WTC11 (cell line): ENCODE measurements at regions not wholly inside any gene's neighbourhood (a gene's known extent, or its start where the extent isn't known, plus 50 kb on each side); places are given as distances from the start of the nearest gene placed in this dataset.

Experiments used
- ATAC-seq: fragments of 200-7000 bp; cut with Tn5 transposase; 2 replicates; pipeline ENCODE4 v1.10.0; 2021; ENCODE audit warnings: mild to moderate bottlenecking, moderate library complexity
- CTCF ChIA-PET: fragments of 300-600 bp; sonication (Branson Sonifier 250); formaldehyde crosslinking; loops from one replicate; lab custom pipeline; 2021; ENCODE audit warnings: antibody characterized with exemption; lab: Charles Lee
- POLR2A ChIA-PET: fragments of 350-600 bp; sonication (Branson Sonifier 250); formaldehyde crosslinking; loops from one replicate; lab custom pipeline; 2021; ENCODE audit warnings: antibody characterized with exemption; lab: Charles Lee
- DNase-seq: peaks from one replicate; pipeline ENCODE4 v3.0.0; 2021; ENCODE audit warnings: low spot score
- H3K27ac Mint-ChIP-seq: 2 replicates; pipeline ENCODE4 v1.8.0; 2021; ENCODE audit warnings: mixed read lengths
- H3K27me3 Mint-ChIP-seq: 2 replicates; pipeline ENCODE4 v1.8.0; 2021; ENCODE audit warnings: low read depth, mild to moderate bottlenecking, moderate library complexity, mixed read lengths
- H3K36me3 Mint-ChIP-seq: 2 replicates; pipeline ENCODE4 v1.8.0; 2021; ENCODE audit warnings: mixed read lengths
- H3K4me1 Mint-ChIP-seq: 2 replicates; pipeline ENCODE4 v1.8.0; 2022; ENCODE audit warnings: mixed read lengths
- H3K4me3 Mint-ChIP-seq: 2 replicates; pipeline ENCODE4 v1.8.0; 2021; ENCODE audit warnings: mild to moderate bottlenecking, moderate library complexity, mixed read lengths
- H3K9me3 Mint-ChIP-seq: 2 replicates; pipeline ENCODE4 v1.8.0; 2021; ENCODE audit warnings: mixed read lengths
- ATF1 ChIP-seq: sonication (generic); formaldehyde crosslinking; IDR thresholded peaks from 2 replicates; pipeline ENCODE4 v1.8.1; 2023; ENCODE audit warnings: mild to moderate bottlenecking, moderate library complexity, missing genetic modification reagents
- CREM ChIP-seq: sonication (generic); formaldehyde crosslinking; IDR thresholded peaks from 2 replicates; pipeline ENCODE4 v1.8.1; 2022; ENCODE audit warnings: mild to moderate bottlenecking, missing genetic modification reagents, moderate library complexity
- ELF4 ChIP-seq: sonication (generic); formaldehyde crosslinking; IDR thresholded peaks from 2 replicates; pipeline ENCODE4 v1.8.1; 2022; ENCODE audit warnings: low read depth, mild to moderate bottlenecking, moderate library complexity, missing genetic modification reagents
- ESRRA ChIP-seq: sonication (generic); formaldehyde crosslinking; IDR thresholded peaks from 2 replicates; pipeline ENCODE4 v1.8.1; 2022; ENCODE audit warnings: mild to moderate bottlenecking, missing genetic modification reagents, borderline replicate concordance
- FOXJ3 ChIP-seq: sonication (generic); formaldehyde crosslinking; IDR thresholded peaks from 2 replicates; pipeline ENCODE4 v1.9.0; 2021; ENCODE audit warnings: missing genetic modification reagents, mild to moderate bottlenecking, borderline replicate concordance
- NFE2L1 ChIP-seq: sonication (generic); formaldehyde crosslinking; IDR thresholded peaks from 2 replicates; pipeline ENCODE4 v1.8.1; 2023; ENCODE audit warnings: missing genetic modification reagents
- NFYB ChIP-seq: sonication (generic); formaldehyde crosslinking; conservative IDR thresholded peaks from 2 replicates; pipeline ENCODE4 v1.8.0; 2022; ENCODE audit warnings: low read depth, missing genetic modification reagents
- SOX15 ChIP-seq: fragments of 250-450 bp; sonication (Bioruptor Pico); IDR thresholded peaks from 2 replicates; pipeline ENCODE4 v1.9.0; 2021; ENCODE audit warnings: mild to moderate bottlenecking
- ZBTB21 ChIP-seq: sonication (generic); formaldehyde crosslinking; IDR thresholded peaks from 2 replicates; pipeline ENCODE4 v1.8.1; 2023; ENCODE audit warnings: mild to moderate bottlenecking, missing genetic modification reagents, borderline replicate concordance
- ZNF138 ChIP-seq: sonication (generic); formaldehyde crosslinking; conservative IDR thresholded peaks from 2 replicates; pipeline ENCODE4 v1.8.1; 2022; ENCODE audit warnings: mild to moderate bottlenecking, moderate library complexity, missing genetic modification reagents
- ZNF317 ChIP-seq: sonication (generic); formaldehyde crosslinking; IDR thresholded peaks from 2 replicates; pipeline ENCODE4 v1.8.1; 2023; ENCODE audit warnings: low read depth, mild to moderate bottlenecking, moderate library complexity, missing genetic modification reagents, borderline replicate concordance
- ZNF396 ChIP-seq: fragments of 250-450 bp; sonication (Bioruptor Pico); IDR thresholded peaks from 2 replicates; pipeline ENCODE4 v1.8.0; 2021; ENCODE audit warnings: mild to moderate bottlenecking, moderate library complexity, borderline replicate concordance
- ZNF423 ChIP-seq: fragments of 250-450 bp; sonication (Bioruptor Pico); IDR thresholded peaks from 2 replicates; pipeline ENCODE4 v2.1.2; 2022; ENCODE audit warnings: mild to moderate bottlenecking, moderate library complexity
- TF ChIP-seq, protein P1 (sequence below): sonication (generic); formaldehyde crosslinking; IDR thresholded peaks from 2 replicates; pipeline ENCODE4 v1.8.0; 2022; ENCODE audit warnings: missing genetic modification reagents
- TF ChIP-seq, protein P2 (sequence below): fragments of 250-450 bp; sonication (Bioruptor Pico); IDR thresholded peaks from 2 replicates; pipeline ENCODE4 v1.9.0; 2021; ENCODE audit warnings: moderate library complexity, mild to moderate bottlenecking, inconsistent platforms, borderline replicate concordance
- TF ChIP-seq, protein P3 (sequence below): sonication (generic); formaldehyde crosslinking; IDR thresholded peaks from 2 replicates; pipeline ENCODE4 v1.8.1; 2023; ENCODE audit warnings: mild to moderate bottlenecking, missing genetic modification reagents, borderline replicate concordance
- TF ChIP-seq, protein P4 (sequence below): fragments of 250-450 bp; sonication (Bioruptor Pico); IDR thresholded peaks from 2 replicates; pipeline ENCODE4 v1.9.0; 2021; ENCODE audit warnings: mild to moderate bottlenecking
- TF ChIP-seq, protein P5 (sequence below): sonication (generic); formaldehyde crosslinking; IDR thresholded peaks from 2 replicates; pipeline ENCODE4 v1.8.0; 2023; ENCODE audit warnings: mild to moderate bottlenecking, missing genetic modification reagents
- TF ChIP-seq, protein P6 (sequence below): sonication (generic); formaldehyde crosslinking; IDR thresholded peaks from 2 replicates; pipeline ENCODE4 v1.8.1; 2023; ENCODE audit warnings: mild to moderate bottlenecking, missing genetic modification reagents

DNA sequence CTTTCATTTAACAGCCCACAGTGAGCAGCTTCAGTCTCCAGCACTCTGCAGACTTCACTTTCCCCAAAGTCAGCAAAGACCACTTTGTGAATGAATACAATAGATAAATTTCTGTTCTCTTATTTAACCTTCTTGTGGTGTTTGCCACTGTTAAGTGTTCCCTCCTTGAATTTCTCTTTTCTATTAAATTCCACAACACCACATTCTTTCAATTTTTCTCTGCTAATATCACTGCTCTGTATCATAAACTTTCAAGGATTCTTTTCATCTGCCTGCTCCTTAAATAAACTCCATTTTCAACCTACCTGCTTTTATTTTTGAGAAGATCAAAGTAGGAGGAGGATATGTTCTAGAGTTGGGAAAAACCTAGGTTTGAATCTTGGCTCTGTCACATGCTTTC is 739.5 kb upstream of the GRAMD2B start:
- no peaks in the 10 kb centered on the region; the same call in 1 of the 2 replicates for H3K27me3 Mint-ChIP-seq
- H3K27ac Mint-ChIP-seq = no peak overlapping the region
- no peak for ATAC-seq
- TF ChIP-seq, protein P1, sequence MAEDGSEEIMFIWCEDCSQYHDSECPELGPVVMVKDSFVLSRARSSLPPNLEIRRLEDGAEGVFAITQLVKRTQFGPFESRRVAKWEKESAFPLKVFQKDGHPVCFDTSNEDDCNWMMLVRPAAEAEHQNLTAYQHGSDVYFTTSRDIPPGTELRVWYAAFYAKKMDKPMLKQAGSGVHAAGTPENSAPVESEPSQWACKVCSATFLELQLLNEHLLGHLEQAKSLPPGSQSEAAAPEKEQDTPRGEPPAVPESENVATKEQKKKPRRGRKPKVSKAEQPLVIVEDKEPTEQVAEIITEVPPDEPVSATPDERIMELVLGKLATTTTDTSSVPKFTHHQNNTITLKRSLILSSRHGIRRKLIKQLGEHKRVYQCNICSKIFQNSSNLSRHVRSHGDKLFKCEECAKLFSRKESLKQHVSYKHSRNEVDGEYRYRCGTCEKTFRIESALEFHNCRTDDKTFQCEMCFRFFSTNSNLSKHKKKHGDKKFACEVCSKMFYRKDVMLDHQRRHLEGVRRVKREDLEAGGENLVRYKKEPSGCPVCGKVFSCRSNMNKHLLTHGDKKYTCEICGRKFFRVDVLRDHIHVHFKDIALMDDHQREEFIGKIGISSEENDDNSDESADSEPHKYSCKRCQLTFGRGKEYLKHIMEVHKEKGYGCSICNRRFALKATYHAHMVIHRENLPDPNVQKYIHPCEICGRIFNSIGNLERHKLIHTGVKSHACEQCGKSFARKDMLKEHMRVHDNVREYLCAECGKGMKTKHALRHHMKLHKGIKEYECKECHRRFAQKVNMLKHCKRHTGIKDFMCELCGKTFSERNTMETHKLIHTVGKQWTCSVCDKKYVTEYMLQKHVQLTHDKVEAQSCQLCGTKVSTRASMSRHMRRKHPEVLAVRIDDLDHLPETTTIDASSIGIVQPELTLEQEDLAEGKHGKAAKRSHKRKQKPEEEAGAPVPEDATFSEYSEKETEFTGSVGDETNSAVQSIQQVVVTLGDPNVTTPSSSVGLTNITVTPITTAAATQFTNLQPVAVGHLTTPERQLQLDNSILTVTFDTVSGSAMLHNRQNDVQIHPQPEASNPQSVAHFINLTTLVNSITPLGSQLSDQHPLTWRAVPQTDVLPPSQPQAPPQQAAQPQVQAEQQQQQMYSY = no peak
- TF ChIP-seq, protein P2, sequence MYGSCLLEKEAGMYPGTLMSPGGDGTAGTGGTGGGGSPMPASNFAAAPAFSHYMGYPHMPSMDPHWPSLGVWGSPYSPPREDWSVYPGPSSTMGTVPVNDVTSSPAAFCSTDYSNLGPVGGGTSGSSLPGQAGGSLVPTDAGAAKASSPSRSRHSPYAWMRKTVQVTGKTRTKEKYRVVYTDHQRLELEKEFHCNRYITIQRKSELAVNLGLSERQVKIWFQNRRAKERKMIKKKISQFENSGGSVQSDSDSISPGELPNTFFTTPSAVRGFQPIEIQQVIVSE (CRISPR knock-in tag) = no peak
- no peak for TF ChIP-seq ZNF396 (CRISPR knock-in tag)
- TF ChIP-seq NFE2L1 (CRISPR knock-in tag) = no peak
- TF ChIP-seq ATF1 = no peak
- TF ChIP-seq SOX15 (CRISPR knock-in tag) = no peak
- TF ChIP-seq, all 79 proteins: peak for 0
- H3K4me1 Mint-ChIP-seq = peaks cover 10% of the 10 kb centered on the region
- H3K4me3 Mint-ChIP-seq = no peak overlapping the region
- peaks cover 12% of the 10 kb centered on the region for H3K9me3 Mint-ChIP-seq
- peaks cover 5% of the 10 kb centered on the region for H3K36me3 Mint-ChIP-seq
- no peak for DNase-seq
- ChIA-PET CTCF (no interaction called here), POLR2A (no interaction called here)

DNA sequence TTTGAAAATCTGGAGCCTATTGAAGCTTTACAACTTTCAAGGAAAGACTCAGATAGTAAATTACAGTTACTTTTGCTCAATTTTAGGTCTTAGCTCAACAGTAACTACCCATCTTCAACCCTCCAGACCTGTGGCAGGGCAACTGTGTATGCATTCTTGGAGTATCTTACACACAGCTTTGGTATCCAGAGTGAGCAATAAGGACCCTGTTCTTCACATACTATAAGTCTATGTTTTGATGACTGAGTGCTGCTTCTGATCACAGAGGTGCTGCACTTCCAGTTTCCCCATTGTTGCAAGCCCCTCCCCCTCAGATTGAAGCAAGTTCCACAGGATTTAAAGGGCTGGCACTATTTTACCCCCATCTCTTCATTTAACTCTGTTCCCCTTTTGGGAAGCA is 737.4 kb upstream of the GRAMD2B start:
- Mint-ChIP-seq H3K27ac (no peak overlapping the region), H3K36me3 (peaks cover 10% of the 10 kb centered on the region), H3K27me3 (no peaks in the 10 kb centered on the region; the same call in 1 of the 2 replicates), H3K4me1 (peaks cover 10% of the 10 kb centered on the region), H3K4me3 (no peak overlapping the region), H3K9me3 (peaks cover 25% of the 10 kb centered on the region)
- no peak for DNase-seq
- POLR2A ChIA-PET = no interaction called here
- ATAC-seq = no peak; the same call in 1 of the 2 replicates
- CTCF ChIA-PET = no interaction called here
- no peak for TF ChIP-seq CREM (CRISPR knock-in tag)
- TF ChIP-seq, protein P3, sequence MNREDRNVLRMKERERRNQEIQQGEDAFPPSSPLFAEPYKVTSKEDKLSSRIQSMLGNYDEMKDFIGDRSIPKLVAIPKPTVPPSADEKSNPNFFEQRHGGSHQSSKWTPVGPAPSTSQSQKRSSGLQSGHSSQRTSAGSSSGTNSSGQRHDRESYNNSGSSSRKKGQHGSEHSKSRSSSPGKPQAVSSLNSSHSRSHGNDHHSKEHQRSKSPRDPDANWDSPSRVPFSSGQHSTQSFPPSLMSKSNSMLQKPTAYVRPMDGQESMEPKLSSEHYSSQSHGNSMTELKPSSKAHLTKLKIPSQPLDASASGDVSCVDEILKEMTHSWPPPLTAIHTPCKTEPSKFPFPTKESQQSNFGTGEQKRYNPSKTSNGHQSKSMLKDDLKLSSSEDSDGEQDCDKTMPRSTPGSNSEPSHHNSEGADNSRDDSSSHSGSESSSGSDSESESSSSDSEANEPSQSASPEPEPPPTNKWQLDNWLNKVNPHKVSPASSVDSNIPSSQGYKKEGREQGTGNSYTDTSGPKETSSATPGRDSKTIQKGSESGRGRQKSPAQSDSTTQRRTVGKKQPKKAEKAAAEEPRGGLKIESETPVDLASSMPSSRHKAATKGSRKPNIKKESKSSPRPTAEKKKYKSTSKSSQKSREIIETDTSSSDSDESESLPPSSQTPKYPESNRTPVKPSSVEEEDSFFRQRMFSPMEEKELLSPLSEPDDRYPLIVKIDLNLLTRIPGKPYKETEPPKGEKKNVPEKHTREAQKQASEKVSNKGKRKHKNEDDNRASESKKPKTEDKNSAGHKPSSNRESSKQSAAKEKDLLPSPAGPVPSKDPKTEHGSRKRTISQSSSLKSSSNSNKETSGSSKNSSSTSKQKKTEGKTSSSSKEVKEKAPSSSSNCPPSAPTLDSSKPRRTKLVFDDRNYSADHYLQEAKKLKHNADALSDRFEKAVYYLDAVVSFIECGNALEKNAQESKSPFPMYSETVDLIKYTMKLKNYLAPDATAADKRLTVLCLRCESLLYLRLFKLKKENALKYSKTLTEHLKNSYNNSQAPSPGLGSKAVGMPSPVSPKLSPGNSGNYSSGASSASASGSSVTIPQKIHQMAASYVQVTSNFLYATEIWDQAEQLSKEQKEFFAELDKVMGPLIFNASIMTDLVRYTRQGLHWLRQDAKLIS (CRISPR knock-in tag) = no peak
- TF ChIP-seq ZNF138 (CRISPR knock-in tag) = no peak
- no peak for TF ChIP-seq NFYB (CRISPR knock-in tag)
- TF ChIP-seq, protein P4, sequence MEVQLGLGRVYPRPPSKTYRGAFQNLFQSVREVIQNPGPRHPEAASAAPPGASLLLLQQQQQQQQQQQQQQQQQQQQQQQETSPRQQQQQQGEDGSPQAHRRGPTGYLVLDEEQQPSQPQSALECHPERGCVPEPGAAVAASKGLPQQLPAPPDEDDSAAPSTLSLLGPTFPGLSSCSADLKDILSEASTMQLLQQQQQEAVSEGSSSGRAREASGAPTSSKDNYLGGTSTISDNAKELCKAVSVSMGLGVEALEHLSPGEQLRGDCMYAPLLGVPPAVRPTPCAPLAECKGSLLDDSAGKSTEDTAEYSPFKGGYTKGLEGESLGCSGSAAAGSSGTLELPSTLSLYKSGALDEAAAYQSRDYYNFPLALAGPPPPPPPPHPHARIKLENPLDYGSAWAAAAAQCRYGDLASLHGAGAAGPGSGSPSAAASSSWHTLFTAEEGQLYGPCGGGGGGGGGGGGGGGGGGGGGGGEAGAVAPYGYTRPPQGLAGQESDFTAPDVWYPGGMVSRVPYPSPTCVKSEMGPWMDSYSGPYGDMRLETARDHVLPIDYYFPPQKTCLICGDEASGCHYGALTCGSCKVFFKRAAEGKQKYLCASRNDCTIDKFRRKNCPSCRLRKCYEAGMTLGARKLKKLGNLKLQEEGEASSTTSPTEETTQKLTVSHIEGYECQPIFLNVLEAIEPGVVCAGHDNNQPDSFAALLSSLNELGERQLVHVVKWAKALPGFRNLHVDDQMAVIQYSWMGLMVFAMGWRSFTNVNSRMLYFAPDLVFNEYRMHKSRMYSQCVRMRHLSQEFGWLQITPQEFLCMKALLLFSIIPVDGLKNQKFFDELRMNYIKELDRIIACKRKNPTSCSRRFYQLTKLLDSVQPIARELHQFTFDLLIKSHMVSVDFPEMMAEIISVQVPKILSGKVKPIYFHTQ = no peak
- no peak for TF ChIP-seq ZNF317 (CRISPR knock-in tag)
- no peak for TF ChIP-seq ESRRA (CRISPR knock-in tag)
- no peak for TF ChIP-seq ZNF396 (CRISPR knock-in tag)
- no peak for TF ChIP-seq ELF4 (CRISPR knock-in tag)
- TF ChIP-seq ZBTB21 (CRISPR knock-in tag) = no peak
- TF ChIP-seq SOX15 (CRISPR knock-in tag) = no peak
- TF ChIP-seq FOXJ3 (CRISPR knock-in tag) = no peak
- no peak for TF ChIP-seq ZNF423 (CRISPR knock-in tag)
- TF ChIP-seq, protein P5, sequence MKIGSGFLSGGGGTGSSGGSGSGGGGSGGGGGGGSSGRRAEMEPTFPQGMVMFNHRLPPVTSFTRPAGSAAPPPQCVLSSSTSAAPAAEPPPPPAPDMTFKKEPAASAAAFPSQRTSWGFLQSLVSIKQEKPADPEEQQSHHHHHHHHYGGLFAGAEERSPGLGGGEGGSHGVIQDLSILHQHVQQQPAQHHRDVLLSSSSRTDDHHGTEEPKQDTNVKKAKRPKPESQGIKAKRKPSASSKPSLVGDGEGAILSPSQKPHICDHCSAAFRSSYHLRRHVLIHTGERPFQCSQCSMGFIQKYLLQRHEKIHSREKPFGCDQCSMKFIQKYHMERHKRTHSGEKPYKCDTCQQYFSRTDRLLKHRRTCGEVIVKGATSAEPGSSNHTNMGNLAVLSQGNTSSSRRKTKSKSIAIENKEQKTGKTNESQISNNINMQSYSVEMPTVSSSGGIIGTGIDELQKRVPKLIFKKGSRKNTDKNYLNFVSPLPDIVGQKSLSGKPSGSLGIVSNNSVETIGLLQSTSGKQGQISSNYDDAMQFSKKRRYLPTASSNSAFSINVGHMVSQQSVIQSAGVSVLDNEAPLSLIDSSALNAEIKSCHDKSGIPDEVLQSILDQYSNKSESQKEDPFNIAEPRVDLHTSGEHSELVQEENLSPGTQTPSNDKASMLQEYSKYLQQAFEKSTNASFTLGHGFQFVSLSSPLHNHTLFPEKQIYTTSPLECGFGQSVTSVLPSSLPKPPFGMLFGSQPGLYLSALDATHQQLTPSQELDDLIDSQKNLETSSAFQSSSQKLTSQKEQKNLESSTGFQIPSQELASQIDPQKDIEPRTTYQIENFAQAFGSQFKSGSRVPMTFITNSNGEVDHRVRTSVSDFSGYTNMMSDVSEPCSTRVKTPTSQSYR (CRISPR knock-in tag) = no peak
- TF ChIP-seq, protein P6, sequence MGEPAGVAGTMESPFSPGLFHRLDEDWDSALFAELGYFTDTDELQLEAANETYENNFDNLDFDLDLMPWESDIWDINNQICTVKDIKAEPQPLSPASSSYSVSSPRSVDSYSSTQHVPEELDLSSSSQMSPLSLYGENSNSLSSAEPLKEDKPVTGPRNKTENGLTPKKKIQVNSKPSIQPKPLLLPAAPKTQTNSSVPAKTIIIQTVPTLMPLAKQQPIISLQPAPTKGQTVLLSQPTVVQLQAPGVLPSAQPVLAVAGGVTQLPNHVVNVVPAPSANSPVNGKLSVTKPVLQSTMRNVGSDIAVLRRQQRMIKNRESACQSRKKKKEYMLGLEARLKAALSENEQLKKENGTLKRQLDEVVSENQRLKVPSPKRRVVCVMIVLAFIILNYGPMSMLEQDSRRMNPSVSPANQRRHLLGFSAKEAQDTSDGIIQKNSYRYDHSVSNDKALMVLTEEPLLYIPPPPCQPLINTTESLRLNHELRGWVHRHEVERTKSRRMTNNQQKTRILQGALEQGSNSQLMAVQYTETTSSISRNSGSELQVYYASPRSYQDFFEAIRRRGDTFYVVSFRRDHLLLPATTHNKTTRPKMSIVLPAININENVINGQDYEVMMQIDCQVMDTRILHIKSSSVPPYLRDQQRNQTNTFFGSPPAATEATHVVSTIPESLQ = no peak
